GM19463 (cell line): ENCODE measurements at regions not wholly inside any gene's neighbourhood (a gene's known extent, or its start where the extent isn't known, plus 50 kb on each side); places are given as distances from the start of the nearest gene placed in this dataset.
"Not testable (repeated sequence)": the region's sequence is repeated elsewhere in the genome, so short reads cannot be mapped to it uniquely, and the experiment has no call there.

ENCODE experiments used
- ATAC-seq: cut with Tn5 transposase; IDR thresholded peaks from one replicate; pipeline ENCODE4 v1.9.1; 2021; ENCODE audit warnings: mild to moderate bottlenecking, moderate library complexity; ENCODE audit not compliant: unreplicated experiment

GRCh38 chr3:151675858-151676615 is 57.7 kb upstream of the AADACL2 start:
- ATAC-seq: no peak

GRCh38 chr3:151673974-151674373 is 59.8 kb upstream of the AADACL2 start:
- no peak for ATAC-seq

- ATAC-seq: not testable (repeated sequence)
Measured at GRCh38 chr3:151667762-151668161, 66.0 kb upstream of the AADACL2 start.

GRCh38 chr3:151660885-151661284 is 72.8 kb upstream of the AADACL2 start:
- no peak for ATAC-seq

GRCh38 chr3:151644986-151645385 is 88.7 kb upstream of the AADACL2 start:
- no peak for ATAC-seq

- no peak for ATAC-seq
Measured at GRCh38 chr3:151644020-151644620, 89.6 kb upstream of the AADACL2 start.

GRCh38 chr3:151639418-151639740 is 94.3 kb upstream of the AADACL2 start:
- ATAC-seq: no peak

GRCh38 chr3:151638555-151639417 is 94.9 kb upstream of the AADACL2 start:
- no peak for ATAC-seq

- ATAC-seq: no peak
Measured at GRCh38 chr3:151635905-151636304, 97.8 kb upstream of the AADACL2 start.

GRCh38 chr3:151631946-151632345 is 101.8 kb upstream of the AADACL2 start:
- no peak for ATAC-seq

GRCh38 chr3:151630938-151631441 is 102.7 kb upstream of the AADACL2 start:
- ATAC-seq: no peak

- no peak for ATAC-seq
Measured at GRCh38 chr3:151630035-151630434, 103.7 kb upstream of the AADACL2 start.

- ATAC-seq: no peak
Measured at GRCh38 chr3:151625586-151625985, 108.1 kb upstream of the AADACL2 start.

- no peak for ATAC-seq
Measured at GRCh38 chr3:151625086-151625485, 108.6 kb upstream of the AADACL2 start.

GRCh38 chr3:151620071-151620470 is 113.7 kb upstream of the AADACL2 start:
- ATAC-seq: no peak

- no peak for ATAC-seq
Measured at GRCh38 chr3:151615464-151615863, 118.3 kb upstream of the AADACL2 start.

GRCh38 chr3:151612115-151612514 is 121.6 kb upstream of the AADACL2 start:
- no peak for ATAC-seq

- no peak for ATAC-seq
Measured at GRCh38 chr3:151611419-151611818, 122.3 kb upstream of the AADACL2 start.

GRCh38 chr3:151609491-151609890 is 124.2 kb upstream of the AADACL2 start:
- ATAC-seq: no peak

- no peak for ATAC-seq
Measured at GRCh38 chr3:151604891-151605290, 128.8 kb upstream of the AADACL2 start.

GRCh38 chr3:151600783-151601182 is 132.9 kb upstream of the AADACL2 start:
- no peak for ATAC-seq
